ENCODE measurements at regions not wholly inside any gene's neighbourhood (a gene's known extent, or its start where the extent isn't known, plus 50 kb on each side); places are given as distances from the start of the nearest gene placed in this dataset.

- TF ChIP-seq CTCF (IDR thresholded peaks at IDR 0.05 in 8 of 11, conservative IDR thresholded peaks at IDR 0.05 in 3 of 11) (no peak), POLR2AphosphoS5 (IDR thresholded peaks at IDR 0.05) (no peak), POLR2A (IDR thresholded peaks at IDR 0.05) (no peak)
Measured at GRCh38 chr10:44293842-44294241, 91.1 kb downstream of the CXCL12 start.
